ENCODE measurements at regions not wholly inside any gene's neighbourhood (a gene's known extent, or its start where the extent isn't known, plus 50 kb on each side); places are given as distances from the start of the nearest gene placed in this dataset.

GRCh38 chr7:15086131-15086611 is 183.6 kb upstream of the DGKB start:
- TF ChIP-seq CTCF (IDR thresholded peaks at IDR 0.05; ENCODE audit: insufficient read depth, low read length, poor library complexity, severe bottlenecking) (no peak), EZH2phosphoT487 (conservative IDR thresholded peaks at IDR 0.05; ENCODE audit: low read length) (no peak)
- Histone ChIP-seq H3F3A (ENCODE audit: insufficient read depth) (no peaks in the 10 kb centered on the region), H3K27me3 (ENCODE audit: low read length) (no peaks in the 10 kb centered on the region), H3K4me2 (ENCODE audit: low read depth, low read length, poor library complexity, severe bottlenecking) (no peak overlapping the region), H4K20me1 (ENCODE audit: low read depth, low read length) (no peaks in the 10 kb centered on the region; the same call in 1 of the 2 replicates), H3K36me3 (ENCODE audit: low read length) (no peaks in the 10 kb centered on the region), H3K79me2 (ENCODE audit: insufficient read depth, low read length) (no peaks in the 10 kb centered on the region), H3K4me3 (ENCODE audit: insufficient read depth, low read length, poor library complexity, severe bottlenecking) (no peak overlapping the region), H3K9ac (ENCODE audit: low read length) (no peak overlapping the region), H3K9me3 (ENCODE audit: insufficient read depth, low read length) (0 out of 2 replicates have a peak, but pooled peaks cover 3% of the 10 kb centered on the region), H3K9me2 (replicated peaks; ENCODE audit: insufficient read depth, low read length) (no peaks in the 10 kb centered on the region), H2AFZ (ENCODE audit: low read depth, low read length, severe bottlenecking) (no peak overlapping the region), H3K27ac (ENCODE audit: low read depth, low read length) (no peak overlapping the region)

- H3K9me3 ChIP-seq (ENCODE audit: insufficient read depth, low read length): 0 out of 2 replicates have a peak, but pooled peaks cover 3% of the 10 kb centered on the region
- H3K36me3 ChIP-seq (ENCODE audit: low read length): no peaks in the 10 kb centered on the region
- TF ChIP-seq CTCF (IDR thresholded peaks at IDR 0.05; ENCODE audit: insufficient read depth, low read length, poor library complexity, severe bottlenecking) (no peak), EZH2phosphoT487 (conservative IDR thresholded peaks at IDR 0.05; ENCODE audit: low read length) (no peak)
- H4K20me1 ChIP-seq (ENCODE audit: low read depth, low read length): no peaks in the 10 kb centered on the region; the same call in 1 of the 2 replicates
- no peak overlapping the region for H3K4me2 ChIP-seq (ENCODE audit: low read depth, low read length, poor library complexity, severe bottlenecking)
- H3K27ac ChIP-seq (ENCODE audit: low read depth, low read length): no peak overlapping the region
- no peaks in the 10 kb centered on the region for H3K79me2 ChIP-seq (ENCODE audit: insufficient read depth, low read length)
- no peak overlapping the region for H3K4me3 ChIP-seq (ENCODE audit: insufficient read depth, low read length, poor library complexity, severe bottlenecking)
- H3K9me2 ChIP-seq (replicated peaks; ENCODE audit: insufficient read depth, low read length): no peaks in the 10 kb centered on the region
- H3K9ac ChIP-seq (ENCODE audit: low read length): no peak overlapping the region
- H2AFZ ChIP-seq (ENCODE audit: low read depth, low read length, severe bottlenecking): no peak overlapping the region
- H3K27me3 ChIP-seq (ENCODE audit: low read length): no peaks in the 10 kb centered on the region
- H3F3A ChIP-seq (ENCODE audit: insufficient read depth): no peaks in the 10 kb centered on the region
Measured at GRCh38 chr7:15085366-15085765, 182.8 kb upstream of the DGKB start.

DNA sequence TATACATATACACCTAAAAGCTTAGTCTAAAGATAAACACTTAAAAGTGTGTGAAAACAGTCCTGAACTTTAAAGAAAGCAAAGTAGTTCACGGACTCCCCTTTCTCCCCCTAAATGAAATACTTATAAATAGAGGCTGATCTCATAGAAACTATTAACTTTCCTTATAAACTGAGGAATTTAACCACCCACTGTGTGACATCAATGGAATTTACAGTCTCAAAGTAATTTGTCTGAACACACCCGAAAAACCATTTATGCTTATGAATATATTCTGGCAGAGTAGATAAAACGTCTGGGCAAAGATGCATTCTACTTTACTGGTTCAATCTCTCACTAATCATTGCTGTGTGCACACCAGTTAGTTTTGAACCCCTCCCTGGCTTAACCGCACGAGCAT is 181.8 kb upstream of the DGKB start:
- H3K9ac ChIP-seq (ENCODE audit: low read length): no peak overlapping the region
- H3K9me3 ChIP-seq (ENCODE audit: insufficient read depth, low read length): 0 out of 2 replicates have a peak, but pooled peaks cover 3% of the 10 kb centered on the region
- no peaks in the 10 kb centered on the region for H3K36me3 ChIP-seq (ENCODE audit: low read length)
- no peaks in the 10 kb centered on the region for H3F3A ChIP-seq (ENCODE audit: insufficient read depth)
- no peak overlapping the region for H3K27ac ChIP-seq (ENCODE audit: low read depth, low read length)
- no peaks in the 10 kb centered on the region for H3K27me3 ChIP-seq (ENCODE audit: low read length)
- no peaks in the 10 kb centered on the region for H3K79me2 ChIP-seq (ENCODE audit: insufficient read depth, low read length)
- H3K9me2 ChIP-seq (replicated peaks; ENCODE audit: insufficient read depth, low read length): no peaks in the 10 kb centered on the region
- H4K20me1 ChIP-seq (ENCODE audit: low read depth, low read length): no peaks in the 10 kb centered on the region; the same call in 1 of the 2 replicates
- no peak for TF ChIP-seq CTCF (IDR thresholded peaks at IDR 0.05; ENCODE audit: insufficient read depth, low read length, poor library complexity, severe bottlenecking)
- no peak for TF ChIP-seq EZH2phosphoT487 (conservative IDR thresholded peaks at IDR 0.05; ENCODE audit: low read length)
- no peak overlapping the region for H3K4me3 ChIP-seq (ENCODE audit: insufficient read depth, low read length, poor library complexity, severe bottlenecking)
- H3K4me2 ChIP-seq (ENCODE audit: low read depth, low read length, poor library complexity, severe bottlenecking): no peak overlapping the region
- H2AFZ ChIP-seq (ENCODE audit: low read depth, low read length, severe bottlenecking): no peak overlapping the region
